ENCODE measurements at regions not wholly inside any gene's neighbourhood (a gene's known extent, or its start where the extent isn't known, plus 50 kb on each side); places are given as distances from the start of the nearest gene placed in this dataset.

- TF ChIP-seq CTCF (IDR thresholded peaks at IDR 0.05 in 8 of 11, conservative IDR thresholded peaks at IDR 0.05 in 3 of 11): no peak
- no peak for TF ChIP-seq POLR2A (IDR thresholded peaks at IDR 0.05)
Observed at GRCh38 chr5:17079562-17079961, 137.9 kb upstream of the BASP1 start.

Measured in spleen (tissue), 7 donors.